Dedifferentiated amniotic fluid mesenchymal stem cell (primary cell): ENCODE measurements at regions not wholly inside any gene's neighbourhood (a gene's known extent, or its start where the extent isn't known, plus 50 kb on each side); places are given as distances from the start of the nearest gene placed in this dataset.

Experiments
- DNase-seq: peaks from one replicate; pipeline ENCODE4 v3.0.0-alpha.2; 2016; ENCODE audit errors: extremely low spot score

GRCh38 chr5:112112346-112112745 is 306.7 kb downstream of the EPB41L4A start:
- DNase-seq, result no peak

GRCh38 chr5:112109331-112110007 is 309.6 kb downstream of the EPB41L4A start:
- DNase-seq, result peak; percentile 48

- DNase-seq, result no peak
Measured at GRCh38 chr5:112106878-112107277, 312.2 kb downstream of the EPB41L4A start.

GRCh38 chr5:112097768-112098167 is 321.3 kb downstream of the EPB41L4A start:
- no peak for DNase-seq

- no peak for DNase-seq
Measured at GRCh38 chr5:112087222-112087621, 330.2 kb upstream of the NREP start.

GRCh38 chr5:112086740-112087139 is 329.7 kb upstream of the NREP start:
- DNase-seq, result no peak

GRCh38 chr5:112084149-112084548 is 327.2 kb upstream of the NREP start:
- no peak for DNase-seq

GRCh38 chr5:112083623-112084022 is 326.6 kb upstream of the NREP start:
- DNase-seq, result no peak

GRCh38 chr5:112077180-112077579 is 320.2 kb upstream of the NREP start:
- peak; percentile 19 for DNase-seq

- DNase-seq, result no peak
Measured at GRCh38 chr5:112070022-112070421, 313.0 kb upstream of the NREP start.

GRCh38 chr5:112069329-112069728 is 312.3 kb upstream of the NREP start:
- DNase-seq, result no peak

GRCh38 chr5:112068593-112068992 is 311.6 kb upstream of the NREP start:
- DNase-seq, result no peak

- DNase-seq, result no peak
Measured at GRCh38 chr5:112065781-112066180, 308.8 kb upstream of the NREP start.

- DNase-seq, result no peak
Measured at GRCh38 chr5:112064956-112065355, 308.0 kb upstream of the NREP start.

GRCh38 chr5:112064271-112064701 is 307.3 kb upstream of the NREP start:
- no peak for DNase-seq

GRCh38 chr5:112063856-112064255 is 306.9 kb upstream of the NREP start:
- no peak for DNase-seq

- DNase-seq, result no peak
Measured at GRCh38 chr5:112063191-112063590, 306.2 kb upstream of the NREP start.

GRCh38 chr5:112062181-112062580 is 305.2 kb upstream of the NREP start:
- DNase-seq, result no peak

GRCh38 chr5:112061666-112062065 is 304.7 kb upstream of the NREP start:
- DNase-seq, result no peak

GRCh38 chr5:112059579-112060135 is 302.7 kb upstream of the NREP start:
- no peak for DNase-seq

GRCh38 chr5:112049738-112050137 is 292.7 kb upstream of the NREP start:
- DNase-seq, result no peak

- DNase-seq, result no peak
Measured at GRCh38 chr5:112036206-112036605, 279.2 kb upstream of the NREP start.

- no peak for DNase-seq
Measured at GRCh38 chr5:112034421-112034979, 277.5 kb upstream of the NREP start.
